ENCODE measurements at regions not wholly inside any gene's neighbourhood (a gene's known extent, or its start where the extent isn't known, plus 50 kb on each side); places are given as distances from the start of the nearest gene placed in this dataset.
"Not testable (repeated sequence)": the region's sequence is repeated elsewhere in the genome, so short reads cannot be mapped to it uniquely, and the experiment has no call there.

DNA sequence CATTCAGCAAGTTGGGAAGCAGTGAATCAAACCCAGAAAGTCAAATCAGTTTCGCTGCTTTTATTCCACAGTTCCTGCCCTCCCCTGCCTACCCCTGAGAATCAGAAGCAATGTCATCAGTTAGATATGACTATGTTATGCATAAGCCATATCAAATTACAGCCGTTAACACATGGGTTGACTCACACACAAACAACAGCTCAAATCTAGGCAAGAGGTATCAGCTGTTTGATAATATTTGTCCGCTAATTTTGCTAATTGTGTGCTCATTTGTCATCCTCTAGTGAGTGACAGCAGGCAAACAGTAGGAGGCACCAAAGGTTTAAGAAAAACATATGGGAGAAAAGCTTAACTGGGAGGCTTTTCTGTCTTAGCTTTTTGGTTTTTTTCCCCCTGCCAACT lies 327.4 kb upstream of the CCL2 start:
- Histone ChIP-seq H3K4me1 (no peaks in the 10 kb centered on the region), H3K4me3 (no peak overlapping the region), H3K27me3 (no peaks in the 10 kb centered on the region), H3K27ac (no peak overlapping the region), H3K36me3 (no peaks in the 10 kb centered on the region), H3K9me3 (no peaks in the 10 kb centered on the region)
- TF ChIP-seq POLR2A (IDR thresholded peaks at IDR 0.05) (no peak), POLR2AphosphoS5 (IDR thresholded peaks at IDR 0.05) (no peak), EP300 (IDR thresholded peaks at IDR 0.05; ENCODE audit: low read depth) (no peak)
- TF ChIP-seq, protein P1, sequence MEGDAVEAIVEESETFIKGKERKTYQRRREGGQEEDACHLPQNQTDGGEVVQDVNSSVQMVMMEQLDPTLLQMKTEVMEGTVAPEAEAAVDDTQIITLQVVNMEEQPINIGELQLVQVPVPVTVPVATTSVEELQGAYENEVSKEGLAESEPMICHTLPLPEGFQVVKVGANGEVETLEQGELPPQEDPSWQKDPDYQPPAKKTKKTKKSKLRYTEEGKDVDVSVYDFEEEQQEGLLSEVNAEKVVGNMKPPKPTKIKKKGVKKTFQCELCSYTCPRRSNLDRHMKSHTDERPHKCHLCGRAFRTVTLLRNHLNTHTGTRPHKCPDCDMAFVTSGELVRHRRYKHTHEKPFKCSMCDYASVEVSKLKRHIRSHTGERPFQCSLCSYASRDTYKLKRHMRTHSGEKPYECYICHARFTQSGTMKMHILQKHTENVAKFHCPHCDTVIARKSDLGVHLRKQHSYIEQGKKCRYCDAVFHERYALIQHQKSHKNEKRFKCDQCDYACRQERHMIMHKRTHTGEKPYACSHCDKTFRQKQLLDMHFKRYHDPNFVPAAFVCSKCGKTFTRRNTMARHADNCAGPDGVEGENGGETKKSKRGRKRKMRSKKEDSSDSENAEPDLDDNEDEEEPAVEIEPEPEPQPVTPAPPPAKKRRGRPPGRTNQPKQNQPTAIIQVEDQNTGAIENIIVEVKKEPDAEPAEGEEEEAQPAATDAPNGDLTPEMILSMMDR (IDR thresholded peaks at IDR 0.05), result peak in 3 of 5 experiments; percentile 24 to 40 (median 25)
- DNase-seq, result no peak
- in situ Hi-C loops (cut with MboI; ENCODE audit: low pct_ligation_motif_present in 1 of 4, low pct_unique_long_range_greater_than_20kb in 1 of 4, low sequenced_read_pairs in 3 of 4), result loop anchor here in 2 of 4 donors (25.0 kb wide), 1 partner anchor 210 kb away; no protein-coding TSS in a partner anchor
- intact Hi-C loops (cut with DNase I; ENCODE audit: low total_unique reads), result no loop called here
- 27 to 29% methylated on average over 2 to 3 of the region's 3 CpGs for WGBS, 2 donors (ENCODE audit: low coverage in 1 of 2)

DNA sequence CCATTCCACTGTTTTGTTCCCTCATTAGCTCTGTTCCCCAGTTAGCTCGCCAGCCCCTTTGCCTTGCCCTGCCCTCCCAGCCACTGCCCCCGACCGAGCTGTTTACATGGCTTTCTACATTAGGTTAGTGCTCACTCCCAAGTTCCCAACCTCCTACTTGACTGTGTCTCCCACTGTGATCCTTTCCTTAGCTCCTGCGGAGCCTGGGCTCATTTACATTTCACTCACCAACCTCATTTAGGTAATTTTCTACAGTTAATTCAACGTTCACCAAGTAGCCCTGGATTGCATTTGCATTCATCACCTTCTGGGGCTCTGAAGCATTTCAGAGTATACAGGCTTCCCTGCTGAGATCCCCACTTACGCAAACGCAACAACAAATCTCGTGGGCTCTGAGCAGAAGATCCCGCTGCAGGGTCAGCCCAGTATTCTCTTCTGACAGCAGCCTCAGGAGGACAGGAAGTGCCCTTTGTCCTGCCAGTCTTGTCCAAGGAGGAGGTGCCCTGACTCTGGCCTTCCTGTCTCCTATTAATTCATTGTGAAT lies 325.8 kb upstream of the CCL2 start:
- TF ChIP-seq, protein P1 (IDR thresholded peaks at IDR 0.05), result no peak
- no peak for TF ChIP-seq POLR2A (IDR thresholded peaks at IDR 0.05)
- WGBS, 2 donors (ENCODE audit: low coverage in 1 of 2), result 64 to 67% methylated on average over 5 to 9 of the region's 9 CpGs
- Histone ChIP-seq H3K27me3 (no peaks in the 10 kb centered on the region), H3K4me1 (no peaks in the 10 kb centered on the region), H3K36me3 (no peaks in the 10 kb centered on the region), H3K4me3 (no peak overlapping the region), H3K27ac (no peak overlapping the region), H3K9me3 (no peaks in the 10 kb centered on the region)
- intact Hi-C loops (cut with DNase I; ENCODE audit: low total_unique reads), result no loop called here
- in situ Hi-C loops (cut with MboI; ENCODE audit: low pct_ligation_motif_present in 1 of 4, low pct_unique_long_range_greater_than_20kb in 1 of 4, low sequenced_read_pairs in 3 of 4), result loop anchor here in 2 of 4 donors (25.0 kb wide), 1 partner anchor 208 kb away; no protein-coding TSS in a partner anchor
- DNase-seq, result no peak

DNA sequence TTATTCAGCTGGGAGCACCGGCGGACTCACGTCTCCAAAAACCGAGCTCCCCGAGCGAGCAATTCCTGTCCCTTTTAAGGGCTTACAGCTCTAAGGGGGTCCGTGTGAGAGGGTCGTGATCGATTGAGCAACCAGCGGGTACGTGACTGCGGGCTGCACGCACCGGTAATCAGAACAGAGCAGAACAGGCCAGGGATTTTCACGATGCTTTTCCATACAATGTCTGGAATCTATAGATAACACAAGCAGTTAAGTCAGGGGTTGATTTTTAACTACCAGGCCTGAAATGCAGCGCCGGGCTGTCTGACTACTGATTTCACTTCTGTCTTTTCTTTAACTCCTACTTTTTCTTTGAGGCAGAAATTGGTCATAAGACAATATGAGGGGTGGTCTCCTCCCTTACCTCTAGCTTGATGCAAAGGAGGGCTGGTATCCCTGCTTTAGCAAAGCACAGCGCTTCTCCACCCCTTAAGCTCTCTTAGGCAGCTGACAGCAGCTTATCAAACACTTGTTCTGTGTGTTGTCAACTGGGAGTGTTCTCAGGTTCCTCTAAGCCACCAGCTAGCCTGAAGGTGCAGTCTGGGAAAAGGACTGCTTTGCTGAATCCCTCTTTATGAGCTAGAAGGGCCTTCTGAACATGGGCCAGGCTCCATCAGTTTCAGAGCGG lies 323.8 kb upstream of the CCL2 start:
- H3K9me3 ChIP-seq; H3K27ac ChIP-seq; H3K27me3 ChIP-seq; intact Hi-C loops (cut with DNase I; ENCODE audit: low total_unique reads); H3K4me3 ChIP-seq; H3K4me1 ChIP-seq; DNase-seq; H3K36me3 ChIP-seq: not testable (repeated sequence)
- 80 to 87% methylated on average over 12 to 19 of the region's 19 CpGs for WGBS, 2 donors (ENCODE audit: low coverage in 1 of 2)
- in situ Hi-C loops (cut with MboI; ENCODE audit: low pct_ligation_motif_present in 1 of 4, low pct_unique_long_range_greater_than_20kb in 1 of 4, low sequenced_read_pairs in 3 of 4), result loop anchor here in 2 of 4 donors (25.0 kb wide), 1 partner anchor 206 kb away; no protein-coding TSS in a partner anchor

DNA sequence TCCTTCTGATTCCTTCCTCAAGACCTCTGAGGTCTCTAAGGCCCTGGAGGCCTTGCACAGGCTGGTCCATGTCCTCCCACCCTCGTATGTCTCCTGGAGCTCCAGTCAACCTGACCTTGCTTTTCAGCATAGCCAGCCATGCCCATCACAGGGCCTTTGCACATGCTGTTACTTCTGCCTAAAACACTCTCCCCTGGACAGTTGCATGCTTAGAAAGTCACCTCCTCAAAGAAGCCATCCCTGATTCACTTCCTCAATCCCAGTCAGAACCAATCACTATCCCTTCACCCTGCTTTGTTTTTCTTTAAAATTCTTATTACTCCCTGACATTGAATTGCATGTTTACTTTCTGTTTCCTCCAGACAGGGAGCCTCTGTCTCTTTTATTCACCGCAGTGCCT lies 322.1 kb upstream of the CCL2 start:
- WGBS, 2 donors (ENCODE audit: low coverage in 1 of 2), result 44 to 52% methylated on average over 1 to 2 of the region's 2 CpGs

DNA sequence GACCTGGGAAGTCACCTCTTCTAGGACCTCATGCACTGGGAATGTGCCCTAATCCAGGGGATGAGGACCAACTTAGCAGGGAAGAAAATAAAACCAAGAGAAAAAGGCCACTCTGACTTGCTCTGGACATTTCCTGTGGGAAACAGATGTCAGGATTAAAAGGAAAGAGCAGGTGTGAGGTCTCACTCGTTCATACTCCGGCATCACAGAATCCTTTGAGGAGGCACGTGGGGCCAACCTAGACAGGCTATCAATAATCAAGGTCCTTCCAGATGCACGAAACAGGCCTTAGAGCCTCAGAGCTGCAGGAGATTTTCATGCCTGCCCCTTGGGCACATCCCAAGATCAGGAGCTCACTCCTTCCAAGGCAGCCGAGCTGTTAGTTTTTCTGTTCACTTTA lies 321.5 kb upstream of the CCL2 start:
- Histone ChIP-seq H3K27ac (no peak overlapping the region), H3K27me3 (no peaks in the 10 kb centered on the region), H3K9me3 (no peaks in the 10 kb centered on the region), H3K4me1 (no peaks in the 10 kb centered on the region), H3K4me3 (no peak overlapping the region), H3K36me3 (no peaks in the 10 kb centered on the region)
- in situ Hi-C loops (cut with MboI; ENCODE audit: low pct_ligation_motif_present in 1 of 4, low pct_unique_long_range_greater_than_20kb in 1 of 4, low sequenced_read_pairs in 3 of 4), result loop anchor here in 2 of 4 donors (25.0 kb wide), 1 partner anchor 204 kb away; no protein-coding TSS in a partner anchor
- intact Hi-C loops (cut with DNase I; ENCODE audit: low total_unique reads), result no loop called here
- no peak for DNase-seq
- 62% methylated on average over 5 of the region's 5 CpGs; no CpG with 5 or more reads in 1 of the 2 donors for WGBS, 2 donors (ENCODE audit: low coverage in 1 of 2)
- TF ChIP-seq POLR2A (IDR thresholded peaks at IDR 0.05), result no peak
- TF ChIP-seq POLR2AphosphoS5 (IDR thresholded peaks at IDR 0.05), result no peak
- TF ChIP-seq, protein P1 (IDR thresholded peaks at IDR 0.05), result no peak
- TF ChIP-seq EP300 (IDR thresholded peaks at IDR 0.05; ENCODE audit: low read depth), result no peak

More for the DNA sequence above, 322.1 kb upstream of the CCL2 start:
- Histone ChIP-seq H3K27me3 (no peaks in the 10 kb centered on the region), H3K4me3 (no peak overlapping the region), H3K9me3 (no peaks in the 10 kb centered on the region), H3K4me1 (no peaks in the 10 kb centered on the region), H3K36me3 (no peaks in the 10 kb centered on the region), H3K27ac (no peak overlapping the region)
- no peak for TF ChIP-seq POLR2A (IDR thresholded peaks at IDR 0.05)
- intact Hi-C loops (cut with DNase I; ENCODE audit: low total_unique reads) (no loop called here), in situ Hi-C loops (cut with MboI; ENCODE audit: low pct_ligation_motif_present in 1 of 4, low pct_unique_long_range_greater_than_20kb in 1 of 4, low sequenced_read_pairs in 3 of 4) (loop anchor here in 2 of 4 donors (25.0 kb wide), 1 partner anchor 204 kb away; no protein-coding TSS in a partner anchor)
- no peak for DNase-seq

All from transverse colon (tissue), 4 donors.